Endothelial cell of umbilical vein (primary cell): ENCODE measurements at regions not wholly inside any gene's neighbourhood (a gene's known extent, or its start where the extent isn't known, plus 50 kb on each side); places are given as distances from the start of the nearest gene placed in this dataset.

Source experiments
- BruUV-seq: library from RNA; stranded (reverse); fragments of 400-500 nt; replicated peaks from 2 replicates; lab custom pipeline; 2021; lab: Mats Ljungman, UMichigan
- CTCF ChIA-PET: fragments of 300-600, 350-600 bp; sonication (Branson Sonifier 250); formaldehyde crosslinking; loops from one replicate; lab custom pipeline; 2021; ENCODE audit warnings: antibody characterized with exemption, inconsistent platforms; lab: Charles Lee
- POLR2A ChIA-PET: fragments of 300-600, 350-600 bp; sonication (Branson Sonifier 250); formaldehyde crosslinking; loops from one replicate; lab custom pipeline; 2021; ENCODE audit warnings: antibody characterized with exemption, inconsistent platforms; lab: Charles Lee
- DNase-seq: peaks from one replicate; pipeline ENCODE4 v3.0.0-alpha.2; 2011; ENCODE audit warnings: low read depth, low spot score
- FAIRE-seq: peaks from 2 replicates; lab custom pipeline; 2011; peaks lifted over from hg19 to GRCh38; lab: Jason Lieb, UNC
- H2AFZ ChIP-seq: 2 replicates; pipeline ENCODE4 v1.6.0; 2012; ENCODE audit warnings: low read depth, low read length, control low read depth, inconsistent platforms
- H3K27ac ChIP-seq: 2 replicates; pipeline ENCODE4 v1.5.1; 2011; ENCODE audit warnings: low read depth, mild to moderate bottlenecking, control low read depth, low read length, moderate library complexity; ENCODE audit not compliant: insufficient read depth
- H3K27me3 ChIP-seq, 2 experiments: 2 replicates each; pipeline versions ENCODE4 v1.6.0 to v1.6.1; 2011; ENCODE audit warnings: low read length in 2 of 2, mixed read lengths in 1 of 2; ENCODE audit not compliant: control insufficient read depth in 2 of 2, insufficient read depth in 2 of 2
- H3K36me3 ChIP-seq, 2 experiments: 2 replicates in 1 of 2; 3 replicates in 1 of 2; pipeline ENCODE4 v1.5.1; 2011; ENCODE audit warnings: low read length in 2 of 2, mild to moderate bottlenecking in 1 of 2, moderate library complexity in 1 of 2; ENCODE audit not compliant: control insufficient read depth in 2 of 2, insufficient read depth in 2 of 2; ENCODE audit errors: extremely low read depth in 1 of 2
- H3K4me1 ChIP-seq: 3 replicates; pipeline ENCODE4 v1.5.1; 2011; ENCODE audit warnings: mild to moderate bottlenecking, low read length; ENCODE audit not compliant: control insufficient read depth, insufficient read depth; ENCODE audit errors: extremely low read depth
- H3K4me2 ChIP-seq: 2 replicates; pipeline ENCODE4 v1.6.1; 2011; ENCODE audit warnings: low read length, control low read depth, mixed read lengths; ENCODE audit not compliant: insufficient read depth
- H3K4me3 ChIP-seq, 3 experiments: fragments of 200-600 bp in 1 of 3; sonication (generic), shearing (Covaris generic) in 1 of 3; replicated peaks in 1 of 3; 2 replicates each; pipeline ENCODE4 v1.5.1; 2011 to 2016; ENCODE audit warnings: control low read depth in 3 of 3, low read length in 3 of 3, mild to moderate bottlenecking in 2 of 3, inconsistent platforms in 1 of 3, low read depth in 1 of 3, moderate library complexity in 1 of 3; ENCODE audit not compliant: insufficient read depth in 1 of 3
- H3K79me2 ChIP-seq: 2 replicates; pipeline ENCODE4 v1.6.0; 2012; ENCODE audit warnings: low read length, inconsistent platforms; ENCODE audit not compliant: control insufficient read depth, insufficient read depth
- H3K9ac ChIP-seq: replicated peaks from 2 replicates; pipeline ENCODE3; 2011; ENCODE audit warnings: low read length, control low read depth; ENCODE audit not compliant: insufficient read depth; ENCODE audit errors: extremely low read depth
- H3K9me1 ChIP-seq: replicated peaks from 3 replicates; pipeline ENCODE4 v1.6.0; 2011; ENCODE audit warnings: mild to moderate bottlenecking, low read length; ENCODE audit not compliant: control insufficient read depth, insufficient read depth; ENCODE audit errors: extremely low read depth
- H3K9me3 ChIP-seq: replicated peaks from 2 replicates; pipeline ENCODE4 v1.5.1; 2012; ENCODE audit warnings: low read length, inconsistent platforms; ENCODE audit not compliant: control insufficient read depth, insufficient read depth
- H4K20me1 ChIP-seq: replicated peaks from 2 replicates; pipeline ENCODE3; 2011; ENCODE audit warnings: mild to moderate bottlenecking, low read length; ENCODE audit not compliant: control insufficient read depth, insufficient read depth; ENCODE audit errors: extremely low read depth
- CTCF ChIP-seq, 2 donors: IDR thresholded peaks; 1 replicate in 1 of 2; 2 replicates in 1 of 2; pipeline ENCODE4 v1.5.1; 2011; ENCODE audit warnings: low read length in 2 of 2, mild to moderate bottlenecking in 2 of 2, moderate library complexity in 2 of 2, control low read depth in 1 of 2, inconsistent platforms in 1 of 2, low read depth in 1 of 2; ENCODE audit not compliant: insufficient read depth in 1 of 2; ENCODE audit errors: extremely low read depth in 1 of 2
- GATA2 ChIP-seq: IDR thresholded peaks from 2 replicates; pipeline ENCODE4 v1.7.0; 2011; ENCODE audit warnings: low read depth, mild to moderate bottlenecking, moderate library complexity, mixed read lengths, low read length; ENCODE audit not compliant: insufficient read length, insufficient read depth
- dilution Hi-C: fragments of 300-500 bp; cut with MboI; formaldehyde crosslinking; loops from one replicate; pipeline ENCODE4 v1.15.0; 2019; ENCODE audit warnings: low sequenced_read_pairs; ENCODE audit not compliant: extremely low pct_ligation_motif_present
- intact Hi-C: fragments of 100-400 bp; cut with micrococcal nuclease; formaldehyde crosslinking; loops from one replicate; pipeline ENCODE4 v1.10.0; 2022

GRCh38 chr14:54329082-54329695 lies 67.6 kb upstream of the CDKN3 start:
- POLR2A ChIA-PET = no interaction called here
- no peak overlapping the region for H3K4me2 ChIP-seq

More at GRCh38 chr14:54329082-54329695, 67.6 kb upstream of the CDKN3 start:
- H3K27ac ChIP-seq = peak overlapping the region; percentile 24
- intact Hi-C loops (loop anchor here (1.0 to 2.0 kb wide), 2 partner anchors 154 to 304 kb away; no protein-coding TSS in a partner anchor), dilution Hi-C loops (loop anchor here (25.0 kb wide), 1 partner anchor 792 kb away; no protein-coding TSS in a partner anchor)
- no peaks in the 10 kb centered on the region for H3K9me3 ChIP-seq
- H3K9ac ChIP-seq = no peak overlapping the region
- H3K79me2 ChIP-seq = no peaks in the 10 kb centered on the region
- H3K36me3 ChIP-seq = no peaks in the 10 kb centered on the region
- DNase-seq = peak; percentile 81
- peak; percentile 67 for FAIRE-seq
- no peaks in the 10 kb centered on the region for H3K27me3 ChIP-seq
- no peaks in the 10 kb centered on the region for H3K9me1 ChIP-seq
- CTCF ChIA-PET = interaction anchor here (0.5 to 3.1 kb wide), 96 partner anchors 8 to 1033 kb away, joined by 3 to 103 read pairs (median 5); partner anchors contain the start of gene BMP4
- H4K20me1 ChIP-seq = no peaks in the 10 kb centered on the region
- peak overlapping the region; percentile 70 for H2AFZ ChIP-seq
- H3K4me1 ChIP-seq = peaks cover 55% of the 10 kb centered on the region
- no peak overlapping the region for H3K4me3 ChIP-seq
- BruUV-seq = no TSS peak
- TF ChIP-seq CTCF (IDR thresholded peaks at IDR 0.05; ENCODE audit: extremely low read depth in 1 of 2, insufficient read depth in 1 of 2, low read depth in 1 of 2, low read length in 2 of 2) (peak; percentile 72 to 74), GATA2 (no peak)
